ENCODE measurements at regions not wholly inside any gene's neighbourhood (a gene's known extent, or its start where the extent isn't known, plus 50 kb on each side); places are given as distances from the start of the nearest gene placed in this dataset.

DNA sequence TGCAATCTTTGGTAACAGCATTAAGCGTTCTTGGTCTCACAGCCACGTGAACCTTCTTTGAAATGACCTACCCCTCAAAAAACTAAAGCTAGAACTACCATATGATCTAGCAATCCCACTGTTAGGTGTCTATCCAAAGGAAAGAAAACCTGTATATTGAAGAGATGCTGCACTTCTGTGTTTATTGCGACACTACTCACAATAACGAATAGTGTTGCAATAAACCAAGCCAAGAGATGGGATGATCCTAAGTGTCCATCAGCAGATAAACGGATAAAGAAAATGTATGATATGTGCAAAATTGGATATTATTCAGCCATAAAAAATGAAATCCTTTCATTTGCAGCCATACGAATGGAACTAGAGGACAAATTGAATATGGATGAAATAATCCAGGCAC, 637.9 kb downstream of the EFNB2 start:
- Histone ChIP-seq H3K27ac (no peak overlapping the region), H3K4me3 (no peak overlapping the region), H3K4me1 (no peaks in the 10 kb centered on the region), H3K27me3 (no peaks in the 10 kb centered on the region), H3K9me3 (no peaks in the 10 kb centered on the region), H3K36me3 (replicated peaks in 1 of 2; ENCODE audit: insufficient read depth in 1 of 2, low read depth in 2 of 2) (no peaks in the 10 kb centered on the region)
- no peak for TF ChIP-seq POLR2A (IDR thresholded peaks at IDR 0.05)
- TF ChIP-seq CTCF (IDR thresholded peaks at IDR 0.05), result no peak
- no peak for DNase-seq
- WGBS, 2 donors, result 80 to 82% methylated on average over 6 of the region's 6 CpGs
- no peak for ATAC-seq
- intact Hi-C loops (cut with DNase I), result no loop called here

DNA sequence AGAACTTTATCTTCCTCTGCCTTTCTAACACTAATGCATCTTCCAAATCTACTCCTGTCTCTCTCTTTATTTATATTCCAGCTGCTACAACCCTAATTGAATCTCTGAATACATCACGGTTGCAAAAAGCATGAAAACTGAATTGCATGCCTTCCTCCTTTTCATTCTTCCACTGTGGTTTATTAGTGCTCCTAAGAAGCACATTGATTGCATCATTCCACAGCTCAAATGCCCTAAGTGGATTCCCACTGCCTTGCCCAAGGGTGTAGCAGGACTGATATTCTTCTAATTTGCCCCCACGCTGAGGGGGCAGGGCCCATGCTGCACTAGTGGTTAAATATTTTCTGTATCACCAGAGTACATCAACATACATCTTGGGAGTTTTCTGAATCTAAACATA, 640.8 kb downstream of the EFNB2 start:
- H3K4me3 ChIP-seq, result no peak overlapping the region
- intact Hi-C loops (cut with DNase I), result no loop called here
- ATAC-seq, result no peak
- no peaks in the 10 kb centered on the region for H3K36me3 ChIP-seq (replicated peaks in 1 of 2; ENCODE audit: insufficient read depth in 1 of 2, low read depth in 2 of 2)
- no peak for DNase-seq
- no peaks in the 10 kb centered on the region for H3K27me3 ChIP-seq
- TF ChIP-seq CTCF (IDR thresholded peaks at IDR 0.05), result no peak
- no peak for TF ChIP-seq POLR2A (IDR thresholded peaks at IDR 0.05)
- no peaks in the 10 kb centered on the region for H3K4me1 ChIP-seq
- 62 to 77% methylated on average over 2 of the region's 2 CpGs for WGBS, 2 donors
- no peaks in the 10 kb centered on the region for H3K9me3 ChIP-seq
- H3K27ac ChIP-seq, result no peak overlapping the region

- WGBS, 2 donors, result 62 to 79% methylated on average over 4 of the region's 4 CpGs
- intact Hi-C loops (cut with DNase I), result no loop called here
- H3K4me3 ChIP-seq, result no peak overlapping the region
- H3K9me3 ChIP-seq, result no peaks in the 10 kb centered on the region
- DNase-seq (no peak), ATAC-seq (no peak)
- no peaks in the 10 kb centered on the region for H3K36me3 ChIP-seq (replicated peaks in 1 of 2; ENCODE audit: insufficient read depth in 1 of 2, low read depth in 2 of 2)
- TF ChIP-seq CTCF (IDR thresholded peaks at IDR 0.05) (no peak), POLR2A (IDR thresholded peaks at IDR 0.05) (no peak)
- no peaks in the 10 kb centered on the region for H3K27me3 ChIP-seq
- no peaks in the 10 kb centered on the region for H3K4me1 ChIP-seq
- H3K27ac ChIP-seq, result no peak overlapping the region
Measured at GRCh38 chr13:105890509-105890908, 645.0 kb downstream of the EFNB2 start.

- 69 to 76% methylated on average over 1 of the region's 1 CpG for WGBS, 2 donors
- Histone ChIP-seq H3K4me3 (no peak overlapping the region), H3K4me1 (no peaks in the 10 kb centered on the region), H3K36me3 (replicated peaks in 1 of 2; ENCODE audit: insufficient read depth in 1 of 2, low read depth in 2 of 2) (no peaks in the 10 kb centered on the region), H3K27me3 (no peaks in the 10 kb centered on the region), H3K9me3 (no peaks in the 10 kb centered on the region), H3K27ac (no peak overlapping the region)
- intact Hi-C loops (cut with DNase I), result no loop called here
- no peak for TF ChIP-seq CTCF (IDR thresholded peaks at IDR 0.05)
- ATAC-seq (no peak), DNase-seq (no peak)
Measured at GRCh38 chr13:105878119-105878700, 657.3 kb downstream of the EFNB2 start.

DNA sequence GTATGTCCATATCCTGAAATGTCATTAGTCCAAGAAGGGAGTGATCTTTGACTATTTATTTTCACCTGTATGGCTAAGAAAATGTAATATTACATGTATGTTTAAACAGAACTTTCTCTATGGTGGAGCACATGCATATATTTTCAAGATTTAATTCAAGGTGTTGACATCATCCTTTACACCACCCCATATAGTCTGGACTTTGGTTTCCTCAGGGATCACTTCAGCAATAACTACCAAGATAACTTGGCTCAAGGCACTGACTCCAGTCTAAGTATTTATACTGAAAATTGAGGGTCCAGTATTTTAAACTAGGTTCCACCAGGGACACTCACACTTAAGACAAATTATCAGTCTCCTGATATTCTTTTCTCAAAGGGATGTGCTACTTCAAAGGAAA, 660.6 kb downstream of the EFNB2 start:
- no peak for DNase-seq
- Histone ChIP-seq H3K9me3 (no peaks in the 10 kb centered on the region), H3K36me3 (replicated peaks in 1 of 2; ENCODE audit: insufficient read depth in 1 of 2, low read depth in 2 of 2) (no peaks in the 10 kb centered on the region), H3K4me1 (no peaks in the 10 kb centered on the region), H3K27me3 (no peaks in the 10 kb centered on the region), H3K27ac (no peak overlapping the region), H3K4me3 (no peak overlapping the region)
- no peak for ATAC-seq
- intact Hi-C loops (cut with DNase I), result no loop called here
- no peak for TF ChIP-seq POLR2A (IDR thresholded peaks at IDR 0.05)
- TF ChIP-seq CTCF (IDR thresholded peaks at IDR 0.05), result no peak
